Effector memory CD4-positive, alpha-beta T cell (primary cell): ENCODE measurements at regions not wholly inside any gene's neighbourhood (a gene's known extent, or its start where the extent isn't known, plus 50 kb on each side); places are given as distances from the start of the nearest gene placed in this dataset.
"Not testable (repeated sequence)": the region's sequence is repeated elsewhere in the genome, so short reads cannot be mapped to it uniquely, and the experiment has no call there.

Source experiments
- DNase-seq, 3 donors: peaks; one replicate each; pipeline ENCODE4 v3.0.0-alpha.2; 2020
- H3K27ac ChIP-seq: 2 replicates; pipeline ENCODE4 v1.7.0; 2013; ENCODE audit warnings: mild to moderate bottlenecking, low read length, moderate library complexity; ENCODE audit not compliant: insufficient read depth, poor library complexity, severe bottlenecking
- H3K27me3 ChIP-seq: replicated peaks from 2 replicates; pipeline ENCODE4 v1.7.0; 2013; ENCODE audit warnings: mild to moderate bottlenecking, low read length; ENCODE audit not compliant: insufficient read depth, control insufficient read depth, poor library complexity, severe bottlenecking
- H3K36me3 ChIP-seq: 2 replicates; pipeline ENCODE4 v1.7.0; 2013; ENCODE audit warnings: mild to moderate bottlenecking, low read length, moderate library complexity; ENCODE audit not compliant: control insufficient read depth, insufficient read depth
- H3K4me1 ChIP-seq: 2 replicates; pipeline ENCODE4 v1.7.0; 2013; ENCODE audit warnings: low read length, mild to moderate bottlenecking; ENCODE audit not compliant: control insufficient read depth, insufficient read depth, poor library complexity, severe bottlenecking
- H3K4me3 ChIP-seq: 2 replicates; pipeline ENCODE4 v1.7.0; 2013; ENCODE audit warnings: low read length, low read depth, mild to moderate bottlenecking; ENCODE audit not compliant: insufficient read depth, poor library complexity, severe bottlenecking
- H3K9me3 ChIP-seq: 2 replicates; pipeline ENCODE4 v1.7.0; 2013; ENCODE audit warnings: mild to moderate bottlenecking, low read length, moderate library complexity; ENCODE audit not compliant: control insufficient read depth

DNA sequence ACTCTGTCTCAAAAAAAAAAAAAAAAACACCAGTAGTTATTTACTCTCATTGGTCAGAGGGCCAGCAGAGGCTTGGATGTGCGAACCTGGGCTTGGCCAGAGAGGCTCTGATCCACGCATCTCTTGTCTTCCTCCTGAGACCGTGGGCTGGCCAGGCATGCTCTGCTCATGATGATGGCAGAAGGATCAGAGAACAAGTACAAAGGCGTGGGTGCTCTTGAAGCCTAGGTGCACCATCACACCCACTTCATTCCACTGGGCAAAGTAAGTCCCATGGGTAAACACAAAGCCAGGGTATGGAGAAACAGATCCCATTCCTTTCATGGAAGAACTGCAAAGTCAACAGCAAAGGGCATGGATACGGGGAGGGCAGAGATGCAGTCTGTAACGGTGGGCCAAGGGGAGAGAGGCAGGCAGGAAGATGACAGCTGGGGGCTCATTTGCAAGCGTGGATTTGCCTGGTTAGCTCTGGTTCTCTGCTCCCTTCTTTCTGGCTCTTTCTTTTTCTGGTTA is 128.2 kb upstream of the SDK1 start:
- H3K27me3 ChIP-seq = peaks cover 5% of the 10 kb centered on the region
- no peaks in the 10 kb centered on the region for H3K9me3 ChIP-seq
- H3K4me1 ChIP-seq = no peaks in the 10 kb centered on the region
- H3K27ac ChIP-seq = no peak overlapping the region
- DNase-seq = no peak
- no peak overlapping the region for H3K4me3 ChIP-seq
- no peaks in the 10 kb centered on the region for H3K36me3 ChIP-seq

DNA sequence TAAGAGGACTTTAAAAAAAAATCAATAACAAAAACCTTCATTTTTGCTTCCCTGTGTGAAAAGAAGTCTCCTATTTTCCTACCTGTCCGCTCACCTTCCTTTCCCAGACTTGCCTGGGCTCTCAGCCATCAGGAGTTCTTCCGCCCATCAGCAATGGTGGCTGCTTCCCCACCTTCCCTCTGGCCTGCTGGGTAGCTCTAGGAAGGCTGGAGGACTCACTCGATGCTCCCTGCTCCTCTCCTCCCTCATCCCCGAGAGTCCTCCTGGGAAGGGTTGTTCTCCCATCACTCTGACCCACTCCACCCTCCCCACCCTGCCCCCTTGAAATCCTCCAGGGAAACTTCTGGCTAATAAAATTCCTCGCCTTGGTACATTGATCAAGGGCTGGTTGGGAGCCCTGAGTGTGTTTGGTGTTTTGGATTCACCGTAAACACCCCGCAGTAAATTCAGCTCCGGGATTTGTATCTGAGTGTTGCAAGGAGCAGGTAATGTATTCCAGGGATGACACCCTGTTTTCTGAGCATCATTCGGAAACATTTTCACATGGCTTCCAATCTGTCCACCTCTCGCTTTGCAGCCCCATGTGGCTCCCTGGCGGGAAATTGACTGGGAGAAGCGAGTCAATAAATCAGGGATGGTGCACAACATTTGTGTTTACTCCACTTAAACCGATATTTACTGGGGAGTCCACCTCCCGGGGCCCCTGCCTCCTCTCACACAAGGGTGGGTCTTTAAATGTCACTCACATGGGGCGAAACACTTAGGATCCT is 126.4 kb upstream of the SDK1 start:
- no peak for DNase-seq
- no peaks in the 10 kb centered on the region for H3K4me1 ChIP-seq
- no peaks in the 10 kb centered on the region for H3K9me3 ChIP-seq
- no peak overlapping the region for H3K4me3 ChIP-seq
- no peaks in the 10 kb centered on the region for H3K36me3 ChIP-seq
- no peaks in the 10 kb centered on the region for H3K27me3 ChIP-seq
- no peak overlapping the region for H3K27ac ChIP-seq

- no peak for DNase-seq
- Histone ChIP-seq H3K9me3 (no peaks in the 10 kb centered on the region), H3K27ac (no peak overlapping the region), H3K36me3 (no peaks in the 10 kb centered on the region), H3K4me3 (no peak overlapping the region), H3K27me3 (no peaks in the 10 kb centered on the region), H3K4me1 (no peaks in the 10 kb centered on the region)
These were observed 125.7 kb upstream of the SDK1 start for GRCh38 chr7:3175285-3175902.

- no peaks in the 10 kb centered on the region for H3K36me3 ChIP-seq
- DNase-seq = no peak
These were observed 124.7 kb upstream of the SDK1 start for GRCh38 chr7:3176112-3177000.

DNA sequence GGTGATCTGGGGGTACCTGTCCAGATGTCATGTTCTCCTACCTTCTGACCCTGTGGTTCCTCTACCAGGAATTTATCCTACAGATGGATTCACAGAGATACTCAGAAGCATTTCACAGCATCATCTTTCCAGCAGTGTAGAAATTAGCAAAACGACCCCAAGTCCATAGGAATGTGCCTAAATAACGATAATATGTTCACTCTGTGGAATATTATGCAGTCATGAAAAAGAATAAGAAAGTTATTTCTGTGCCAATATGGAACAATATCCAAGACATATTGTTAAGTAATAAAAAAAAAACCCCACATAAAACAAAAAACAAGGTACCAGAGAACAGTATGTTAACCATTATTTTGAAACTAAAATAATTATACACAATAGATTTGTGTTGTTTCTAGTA is 123.8 kb upstream of the SDK1 start:
- Histone ChIP-seq H3K27ac (no peak overlapping the region), H3K4me1 (no peaks in the 10 kb centered on the region), H3K27me3 (no peaks in the 10 kb centered on the region), H3K9me3 (no peaks in the 10 kb centered on the region), H3K36me3 (no peaks in the 10 kb centered on the region), H3K4me3 (no peak overlapping the region)
- no peak for DNase-seq

More at GRCh38 chr7:3176112-3177000, 124.7 kb upstream of the SDK1 start:
- Histone ChIP-seq H3K27me3 (no peaks in the 10 kb centered on the region), H3K4me3 (no peak overlapping the region), H3K4me1 (no peaks in the 10 kb centered on the region), H3K27ac (no peak overlapping the region), H3K9me3 (no peaks in the 10 kb centered on the region)

DNA sequence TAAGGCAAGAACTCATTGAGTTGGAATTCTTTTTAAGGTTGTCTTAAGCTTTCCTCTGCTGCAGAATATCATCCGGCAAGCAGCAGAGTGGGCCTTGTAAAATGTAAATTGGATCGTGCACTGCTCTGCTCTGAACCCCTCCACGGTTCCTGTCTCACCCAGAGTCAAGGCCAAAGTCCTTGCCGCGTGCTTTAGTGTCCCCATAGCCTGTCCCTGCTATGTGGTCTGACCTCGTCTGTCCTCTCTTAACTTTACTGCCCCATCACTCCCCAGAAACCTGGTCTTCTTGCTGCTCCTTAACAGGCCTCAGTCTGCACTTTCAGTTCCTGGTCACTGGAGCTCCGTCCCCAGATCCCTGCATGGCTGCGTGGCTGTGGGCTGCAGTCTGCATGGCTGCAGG is 121.6 kb upstream of the SDK1 start:
- no peak for DNase-seq
- no peaks in the 10 kb centered on the region for H3K36me3 ChIP-seq
- H3K9me3 ChIP-seq = no peaks in the 10 kb centered on the region
- no peaks in the 10 kb centered on the region for H3K27me3 ChIP-seq
- no peaks in the 10 kb centered on the region for H3K4me1 ChIP-seq
- no peak overlapping the region for H3K4me3 ChIP-seq
- H3K27ac ChIP-seq = no peak overlapping the region

DNA sequence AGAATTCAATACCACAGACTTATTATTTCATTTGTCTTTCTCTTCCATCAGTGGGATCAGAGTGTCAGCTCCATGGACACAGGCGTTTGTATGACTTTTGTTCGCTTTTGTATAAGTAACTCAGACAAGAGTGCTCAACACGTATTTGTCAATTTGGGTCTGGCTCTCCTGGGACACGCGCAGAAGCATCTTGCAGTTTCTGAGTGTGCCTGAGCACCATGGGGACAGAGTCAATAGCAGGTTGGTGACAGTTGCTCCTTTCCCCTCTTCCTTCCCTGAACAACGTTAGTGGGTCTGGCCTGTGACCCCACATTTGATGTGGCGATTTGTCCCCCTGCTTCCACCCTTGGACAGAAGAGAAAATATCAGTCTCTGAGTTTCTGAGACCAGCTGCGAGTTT is 120.4 kb upstream of the SDK1 start:
- no peak overlapping the region for H3K4me3 ChIP-seq
- no peak overlapping the region for H3K27ac ChIP-seq
- H3K36me3 ChIP-seq = no peaks in the 10 kb centered on the region
- H3K4me1 ChIP-seq = no peaks in the 10 kb centered on the region
- no peaks in the 10 kb centered on the region for H3K9me3 ChIP-seq
- DNase-seq = no peak
- no peaks in the 10 kb centered on the region for H3K27me3 ChIP-seq

DNA sequence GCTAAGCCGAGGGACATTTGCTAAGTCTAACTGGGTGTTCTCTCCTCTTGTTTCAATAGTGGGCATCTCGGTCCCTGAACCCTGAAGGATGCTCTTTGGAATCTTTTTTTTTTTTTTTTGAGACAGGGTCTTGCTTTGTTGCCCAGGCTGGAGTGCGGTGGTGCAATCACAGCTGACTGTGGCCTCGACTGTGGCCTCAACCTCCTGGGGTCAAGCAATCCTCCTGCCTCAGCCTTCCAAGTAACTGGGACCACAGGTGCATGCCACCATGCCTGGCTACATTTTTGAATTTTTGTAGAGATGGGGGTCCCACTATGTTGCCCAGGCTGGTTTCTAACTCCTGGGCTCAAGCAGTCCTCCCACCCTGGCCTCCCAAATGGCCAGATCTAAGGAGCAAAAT is 119.0 kb upstream of the SDK1 start:
- DNase-seq, H3K9me3 ChIP-seq, H3K4me1 ChIP-seq, H3K36me3 ChIP-seq, H3K27me3 ChIP-seq, H3K27ac ChIP-seq, H3K4me3 ChIP-seq: not testable (repeated sequence)

GRCh38 chr7:3187444-3188040 is 113.5 kb upstream of the SDK1 start:
- H3K9me3 ChIP-seq = no peaks in the 10 kb centered on the region
- H3K36me3 ChIP-seq = no peaks in the 10 kb centered on the region
- H3K4me3 ChIP-seq = no peak overlapping the region
- H3K4me1 ChIP-seq = no peaks in the 10 kb centered on the region
- no peak for DNase-seq
- H3K27ac ChIP-seq = no peak overlapping the region
- no peaks in the 10 kb centered on the region for H3K27me3 ChIP-seq
